Fibroblast of skin of scalp (primary cell): ENCODE measurements at regions not wholly inside any gene's neighbourhood (a gene's known extent, or its start where the extent isn't known, plus 50 kb on each side); places are given as distances from the start of the nearest gene placed in this dataset.
"Not testable (repeated sequence)": the region's sequence is repeated elsewhere in the genome, so short reads cannot be mapped to it uniquely, and the experiment has no call there.

Experiments
- DNase-seq: peaks from one replicate; pipeline ENCODE4 v3.0.0-alpha.2; 2013

- DNase-seq, result no peak
Measured at GRCh38 chr12:74166096-74166495, 371.5 kb upstream of the ATXN7L3B start.

GRCh38 chr12:74169607-74170006, 368.0 kb upstream of the ATXN7L3B start:
- DNase-seq, result no peak

- DNase-seq, result no peak
Measured at GRCh38 chr12:74170645-74171477, 366.8 kb upstream of the ATXN7L3B start.

GRCh38 chr12:74171478-74171909, 366.1 kb upstream of the ATXN7L3B start:
- DNase-seq, result no peak

GRCh38 chr12:74174961-74175360, 362.7 kb upstream of the ATXN7L3B start:
- DNase-seq, result not testable (repeated sequence)

GRCh38 chr12:74185360-74185759, 352.3 kb upstream of the ATXN7L3B start:
- no peak for DNase-seq

- no peak for DNase-seq
Measured at GRCh38 chr12:74193191-74193590, 344.4 kb upstream of the ATXN7L3B start.

GRCh38 chr12:74204236-74204635, 333.4 kb upstream of the ATXN7L3B start:
- no peak for DNase-seq

- DNase-seq, result no peak
Measured at GRCh38 chr12:74227846-74228545, 309.6 kb upstream of the ATXN7L3B start.

GRCh38 chr12:74229671-74230070, 308.0 kb upstream of the ATXN7L3B start:
- DNase-seq, result no peak

GRCh38 chr12:74235342-74235741, 302.3 kb upstream of the ATXN7L3B start:
- no peak for DNase-seq

- DNase-seq, result no peak
Measured at GRCh38 chr12:74241341-74241740, 296.3 kb upstream of the ATXN7L3B start.

- DNase-seq, result no peak
Measured at GRCh38 chr12:74242088-74242487, 295.5 kb upstream of the ATXN7L3B start.

GRCh38 chr12:74245458-74245857, 292.2 kb upstream of the ATXN7L3B start:
- no peak for DNase-seq

- DNase-seq, result no peak
Measured at GRCh38 chr12:74250891-74251290, 286.7 kb upstream of the ATXN7L3B start.

GRCh38 chr12:74253826-74254225, 283.8 kb upstream of the ATXN7L3B start:
- DNase-seq, result not testable (repeated sequence)

GRCh38 chr12:74254784-74255183, 282.9 kb upstream of the ATXN7L3B start:
- no peak for DNase-seq

- DNase-seq, result no peak
Measured at GRCh38 chr12:74259199-74259598, 278.4 kb upstream of the ATXN7L3B start.

- DNase-seq, result no peak
Measured at GRCh38 chr12:74264692-74265091, 272.9 kb upstream of the ATXN7L3B start.

- DNase-seq, result not testable (repeated sequence)
Measured at GRCh38 chr12:74269355-74269754, 268.3 kb upstream of the ATXN7L3B start.

GRCh38 chr12:74280156-74280655, 257.4 kb upstream of the ATXN7L3B start:
- DNase-seq, result no peak

- DNase-seq, result not testable (repeated sequence)
Measured at GRCh38 chr12:74281401-74282180, 256.0 kb upstream of the ATXN7L3B start.

GRCh38 chr12:74283646-74284045, 254.0 kb upstream of the ATXN7L3B start:
- no peak for DNase-seq
